ENCODE measurements at regions not wholly inside any gene's neighbourhood (a gene's known extent, or its start where the extent isn't known, plus 50 kb on each side); places are given as distances from the start of the nearest gene placed in this dataset.

- peak; percentile 67 for TF ChIP-seq CTCF (IDR thresholded peaks at IDR 0.05)
- no peak for TF ChIP-seq POLR2AphosphoS5 (IDR thresholded peaks at IDR 0.05; ENCODE audit: low read depth, low read length)
- TF ChIP-seq, protein P1, sequence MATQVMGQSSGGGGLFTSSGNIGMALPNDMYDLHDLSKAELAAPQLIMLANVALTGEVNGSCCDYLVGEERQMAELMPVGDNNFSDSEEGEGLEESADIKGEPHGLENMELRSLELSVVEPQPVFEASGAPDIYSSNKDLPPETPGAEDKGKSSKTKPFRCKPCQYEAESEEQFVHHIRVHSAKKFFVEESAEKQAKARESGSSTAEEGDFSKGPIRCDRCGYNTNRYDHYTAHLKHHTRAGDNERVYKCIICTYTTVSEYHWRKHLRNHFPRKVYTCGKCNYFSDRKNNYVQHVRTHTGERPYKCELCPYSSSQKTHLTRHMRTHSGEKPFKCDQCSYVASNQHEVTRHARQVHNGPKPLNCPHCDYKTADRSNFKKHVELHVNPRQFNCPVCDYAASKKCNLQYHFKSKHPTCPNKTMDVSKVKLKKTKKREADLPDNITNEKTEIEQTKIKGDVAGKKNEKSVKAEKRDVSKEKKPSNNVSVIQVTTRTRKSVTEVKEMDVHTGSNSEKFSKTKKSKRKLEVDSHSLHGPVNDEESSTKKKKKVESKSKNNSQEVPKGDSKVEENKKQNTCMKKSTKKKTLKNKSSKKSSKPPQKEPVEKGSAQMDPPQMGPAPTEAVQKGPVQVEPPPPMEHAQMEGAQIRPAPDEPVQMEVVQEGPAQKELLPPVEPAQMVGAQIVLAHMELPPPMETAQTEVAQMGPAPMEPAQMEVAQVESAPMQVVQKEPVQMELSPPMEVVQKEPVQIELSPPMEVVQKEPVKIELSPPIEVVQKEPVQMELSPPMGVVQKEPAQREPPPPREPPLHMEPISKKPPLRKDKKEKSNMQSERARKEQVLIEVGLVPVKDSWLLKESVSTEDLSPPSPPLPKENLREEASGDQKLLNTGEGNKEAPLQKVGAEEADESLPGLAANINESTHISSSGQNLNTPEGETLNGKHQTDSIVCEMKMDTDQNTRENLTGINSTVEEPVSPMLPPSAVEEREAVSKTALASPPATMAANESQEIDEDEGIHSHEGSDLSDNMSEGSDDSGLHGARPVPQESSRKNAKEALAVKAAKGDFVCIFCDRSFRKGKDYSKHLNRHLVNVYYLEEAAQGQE (IDR thresholded peaks at IDR 0.05; ENCODE audit: insufficient read depth in 1 of 2, low read depth in 2 of 2, low read length in 1 of 2) = no peak
- no peak for TF ChIP-seq SIN3A (IDR thresholded peaks at IDR 0.05; ENCODE audit: borderline replicate concordance, insufficient read depth, low read depth, low read length)
These were observed 74.7 kb upstream of the ETAA1 start for GRCh38 chr2:67322353-67323001.
